Sigmoid colon (tissue), 4 donors: ENCODE measurements at regions not wholly inside any gene's neighbourhood (a gene's known extent, or its start where the extent isn't known, plus 50 kb on each side); places are given as distances from the start of the nearest gene placed in this dataset.

ENCODE experiments used
- EP300 ChIP-seq, 4 donors: sonication (generic); formaldehyde crosslinking; IDR thresholded peaks; one replicate each; pipeline ENCODE4 v1.6.1; 2017; ENCODE audit warnings: antibody characterized with exemption in 4 of 4
- POLR2A ChIP-seq, 2 donors: fragments of 450-650 bp; IDR thresholded peaks; one replicate each; pipeline ENCODE4 v1.6.1; 2016; ENCODE audit warnings: antibody characterized with exemption in 2 of 2, mild to moderate bottlenecking in 2 of 2, moderate library complexity in 2 of 2
- TF ChIP-seq, protein P1 (sequence below), 4 experiments: fragments of 450-650 bp in 3 of 4; fragments of 200-600 bp in 1 of 4; IDR thresholded peaks; one replicate each; pipeline ENCODE4 v1.5.1; 2016 to 2019; ENCODE audit warnings: antibody characterized with exemption in 4 of 4, mild to moderate bottlenecking in 3 of 4, moderate library complexity in 2 of 4

DNA sequence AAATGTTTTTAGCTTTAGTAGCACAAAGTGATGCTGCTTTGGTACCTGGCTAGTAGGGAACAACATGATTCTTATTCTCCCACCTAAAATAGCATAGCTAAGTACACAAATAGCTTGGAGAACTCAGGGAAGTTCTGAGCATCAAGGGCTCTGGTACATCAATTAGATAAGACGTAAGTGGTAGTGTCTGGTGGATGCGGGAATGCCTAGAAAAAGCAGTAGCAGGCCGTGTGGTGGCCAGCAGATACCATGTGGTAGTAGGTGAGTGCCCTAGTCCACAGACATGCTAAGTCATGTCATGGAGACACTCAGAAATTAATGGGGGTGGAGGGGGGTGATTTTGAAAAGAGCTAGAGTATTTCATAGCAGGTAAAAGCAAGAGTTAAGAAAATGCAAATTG lies 347.3 kb upstream of the NOCT start:
- TF ChIP-seq POLR2A (IDR thresholded peaks at IDR 0.05): no peak
- TF ChIP-seq EP300 (IDR thresholded peaks at IDR 0.05): no peak
- TF ChIP-seq, protein P1, sequence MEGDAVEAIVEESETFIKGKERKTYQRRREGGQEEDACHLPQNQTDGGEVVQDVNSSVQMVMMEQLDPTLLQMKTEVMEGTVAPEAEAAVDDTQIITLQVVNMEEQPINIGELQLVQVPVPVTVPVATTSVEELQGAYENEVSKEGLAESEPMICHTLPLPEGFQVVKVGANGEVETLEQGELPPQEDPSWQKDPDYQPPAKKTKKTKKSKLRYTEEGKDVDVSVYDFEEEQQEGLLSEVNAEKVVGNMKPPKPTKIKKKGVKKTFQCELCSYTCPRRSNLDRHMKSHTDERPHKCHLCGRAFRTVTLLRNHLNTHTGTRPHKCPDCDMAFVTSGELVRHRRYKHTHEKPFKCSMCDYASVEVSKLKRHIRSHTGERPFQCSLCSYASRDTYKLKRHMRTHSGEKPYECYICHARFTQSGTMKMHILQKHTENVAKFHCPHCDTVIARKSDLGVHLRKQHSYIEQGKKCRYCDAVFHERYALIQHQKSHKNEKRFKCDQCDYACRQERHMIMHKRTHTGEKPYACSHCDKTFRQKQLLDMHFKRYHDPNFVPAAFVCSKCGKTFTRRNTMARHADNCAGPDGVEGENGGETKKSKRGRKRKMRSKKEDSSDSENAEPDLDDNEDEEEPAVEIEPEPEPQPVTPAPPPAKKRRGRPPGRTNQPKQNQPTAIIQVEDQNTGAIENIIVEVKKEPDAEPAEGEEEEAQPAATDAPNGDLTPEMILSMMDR (IDR thresholded peaks at IDR 0.05): no peak
